Calu3 (cell line): ENCODE measurements at regions not wholly inside any gene's neighbourhood (a gene's known extent, or its start where the extent isn't known, plus 50 kb on each side); places are given as distances from the start of the nearest gene placed in this dataset.

Experiments used
- BruUV-seq: library from RNA; stranded (reverse); fragments of 400-500 nt; replicated peaks from 2 replicates; lab custom pipeline; 2021; lab: Mats Ljungman, UMichigan
- CTCF ChIA-PET: fragments of 300-600 bp; sonication (Branson Sonifier 250); formaldehyde crosslinking; loops from one replicate; lab custom pipeline; 2022; ENCODE audit warnings: antibody characterized with exemption; lab: Charles Lee
- DNase-seq: peaks from one replicate; pipeline ENCODE4 v3.0.0; 2022
- H3K27ac Mint-ChIP-seq: one replicate; pipeline ENCODE4 v1.8.0; 2022; ENCODE audit warnings: mixed read lengths; ENCODE audit not compliant: unreplicated experiment
- H3K27me3 Mint-ChIP-seq: one replicate; pipeline ENCODE4 v1.8.0; 2022; ENCODE audit warnings: mixed read lengths; ENCODE audit not compliant: unreplicated experiment
- H3K36me3 Mint-ChIP-seq: one replicate; pipeline ENCODE4 v1.8.0; 2022; ENCODE audit warnings: mild to moderate bottlenecking, moderate library complexity, mixed read lengths; ENCODE audit not compliant: insufficient read depth, unreplicated experiment
- H3K4me1 Mint-ChIP-seq: one replicate; pipeline ENCODE4 v1.8.0; 2022; ENCODE audit warnings: mild to moderate bottlenecking, low read depth, mixed read lengths; ENCODE audit not compliant: unreplicated experiment
- H3K4me3 Mint-ChIP-seq: one replicate; pipeline ENCODE4 v1.8.0; 2022; ENCODE audit warnings: mild to moderate bottlenecking, low read depth, moderate library complexity, mixed read lengths; ENCODE audit not compliant: unreplicated experiment
- H3K9me3 Mint-ChIP-seq: one replicate; pipeline ENCODE4 v1.8.0; 2022; ENCODE audit warnings: low read depth, mixed read lengths; ENCODE audit not compliant: unreplicated experiment
- CTCF ChIP-seq: fragments of 200-600 bp; IDR thresholded peaks from one replicate; pipeline ENCODE4 v1.8.0; 2022; ENCODE audit warnings: antibody characterized with exemption; ENCODE audit not compliant: unreplicated experiment
- intact Hi-C: fragments of 100-400 bp; cut with micrococcal nuclease; formaldehyde crosslinking; loops from one replicate; pipeline ENCODE4 v1.10.0; 2022; ENCODE audit not compliant: unreplicated experiment

DNA sequence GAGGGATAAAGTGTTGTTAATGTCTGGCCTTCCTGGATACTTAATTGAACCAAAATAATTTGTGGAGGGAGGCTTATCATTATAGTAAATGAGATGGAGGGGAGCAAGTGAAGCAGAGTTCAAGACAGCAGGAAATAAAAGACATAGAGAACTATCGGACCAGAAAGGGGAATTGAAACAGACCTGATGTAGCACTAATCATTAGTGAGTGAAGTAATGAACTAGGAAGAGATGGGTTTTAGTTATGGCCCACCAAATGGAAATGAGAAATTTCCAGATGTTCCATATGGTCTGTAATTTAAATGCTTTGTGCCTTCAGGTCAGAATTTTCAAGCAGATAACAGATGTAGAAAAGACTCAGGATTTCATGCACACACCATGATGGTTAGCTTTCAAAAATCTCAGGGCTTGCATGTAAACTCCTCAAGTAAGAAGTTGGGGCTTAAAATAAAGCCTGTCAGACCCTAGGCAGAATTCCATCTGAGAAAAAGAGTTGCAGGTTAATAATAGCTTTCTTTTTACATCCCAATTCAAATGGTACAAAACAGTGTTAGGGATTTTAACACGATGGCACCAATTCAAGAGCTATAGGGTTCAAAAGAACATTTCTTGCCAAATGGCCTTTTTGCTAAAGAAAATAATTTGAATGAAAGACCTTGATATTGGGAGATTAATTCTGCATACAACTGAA is 355.8 kb downstream of the FSCB start:
- H3K36me3 Mint-ChIP-seq = no peaks in the 10 kb centered on the region
- CTCF ChIA-PET = no interaction called here
- BruUV-seq = no TSS peak
- intact Hi-C loops = no loop called here
- no peak overlapping the region for H3K4me3 Mint-ChIP-seq
- H3K27ac Mint-ChIP-seq = no peak overlapping the region
- no peak for DNase-seq
- no peaks in the 10 kb centered on the region for H3K4me1 Mint-ChIP-seq
- TF ChIP-seq CTCF = no peak
- peaks cover 6% of the 10 kb centered on the region for H3K9me3 Mint-ChIP-seq
- H3K27me3 Mint-ChIP-seq = no peaks in the 10 kb centered on the region

DNA sequence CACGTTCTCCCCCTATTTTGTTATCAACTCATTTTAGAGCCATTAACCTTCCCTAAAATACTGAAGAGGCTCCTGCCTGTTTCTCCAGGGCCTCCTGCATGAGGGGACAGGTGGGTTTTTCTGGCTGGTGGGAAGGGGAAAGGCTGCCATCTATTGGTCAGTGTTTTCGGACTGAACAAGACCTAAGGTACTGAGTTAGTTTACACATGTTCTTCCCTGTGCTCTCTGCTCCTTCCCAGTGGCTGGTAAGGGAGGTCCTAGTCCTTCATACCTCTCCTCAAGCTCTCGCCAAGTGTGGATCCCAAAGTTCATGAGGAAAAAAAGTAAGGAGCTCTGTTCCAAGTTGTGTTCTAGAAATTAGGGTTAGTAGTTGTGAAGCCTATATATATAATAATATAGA is 357.5 kb downstream of the FSCB start:
- H3K27ac Mint-ChIP-seq = no peak overlapping the region
- no peaks in the 10 kb centered on the region for H3K27me3 Mint-ChIP-seq
- BruUV-seq = no TSS peak
- intact Hi-C loops = no loop called here
- CTCF ChIA-PET = no interaction called here
- no peaks in the 10 kb centered on the region for H3K36me3 Mint-ChIP-seq
- H3K4me3 Mint-ChIP-seq = no peak overlapping the region
- no peak for TF ChIP-seq CTCF
- H3K4me1 Mint-ChIP-seq = no peaks in the 10 kb centered on the region
- peak; percentile 1 for DNase-seq
- peaks cover 5% of the 10 kb centered on the region for H3K9me3 Mint-ChIP-seq

DNA sequence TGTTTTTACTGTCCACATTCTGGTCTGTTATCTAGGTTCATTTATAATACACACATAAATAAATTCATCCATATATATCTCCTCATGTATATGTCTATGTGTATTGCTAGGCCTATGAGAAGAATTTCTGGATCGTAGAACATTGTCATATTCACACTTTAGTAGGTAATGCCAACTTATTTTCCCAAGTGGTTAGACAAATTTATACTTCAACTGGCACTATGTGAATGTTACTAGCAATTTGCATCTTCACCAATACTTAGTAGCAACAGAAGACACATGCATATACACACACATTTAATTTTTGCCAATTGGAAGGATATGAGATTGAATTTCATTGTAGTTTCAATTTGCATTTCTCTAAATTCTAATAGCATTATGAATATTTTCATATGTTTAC is 365.1 kb downstream of the FSCB start:
- H3K9me3 Mint-ChIP-seq = peaks cover 5% of the 10 kb centered on the region
- H3K4me3 Mint-ChIP-seq = no peak overlapping the region
- H3K36me3 Mint-ChIP-seq = no peaks in the 10 kb centered on the region
- TF ChIP-seq CTCF = no peak
- DNase-seq = no peak
- H3K27ac Mint-ChIP-seq = no peak overlapping the region
- intact Hi-C loops = no loop called here
- no TSS peak for BruUV-seq
- H3K4me1 Mint-ChIP-seq = no peaks in the 10 kb centered on the region
- CTCF ChIA-PET = no interaction called here
- no peaks in the 10 kb centered on the region for H3K27me3 Mint-ChIP-seq

- Mint-ChIP-seq H3K4me1 (no peaks in the 10 kb centered on the region), H3K27ac (no peak overlapping the region), H3K9me3 (peaks cover 3% of the 10 kb centered on the region), H3K4me3 (no peak overlapping the region), H3K27me3 (no peaks in the 10 kb centered on the region), H3K36me3 (no peaks in the 10 kb centered on the region)
- DNase-seq = no peak
- CTCF ChIA-PET = no interaction called here
- intact Hi-C loops = no loop called here
- BruUV-seq = no TSS peak
- no peak for TF ChIP-seq CTCF
Observed at GRCh38 chr14:44135972-44136371, 371.1 kb downstream of the FSCB start.
